ENCODE measurements at regions not wholly inside any gene's neighbourhood (a gene's known extent, or its start where the extent isn't known, plus 50 kb on each side); places are given as distances from the start of the nearest gene placed in this dataset.

DNA sequence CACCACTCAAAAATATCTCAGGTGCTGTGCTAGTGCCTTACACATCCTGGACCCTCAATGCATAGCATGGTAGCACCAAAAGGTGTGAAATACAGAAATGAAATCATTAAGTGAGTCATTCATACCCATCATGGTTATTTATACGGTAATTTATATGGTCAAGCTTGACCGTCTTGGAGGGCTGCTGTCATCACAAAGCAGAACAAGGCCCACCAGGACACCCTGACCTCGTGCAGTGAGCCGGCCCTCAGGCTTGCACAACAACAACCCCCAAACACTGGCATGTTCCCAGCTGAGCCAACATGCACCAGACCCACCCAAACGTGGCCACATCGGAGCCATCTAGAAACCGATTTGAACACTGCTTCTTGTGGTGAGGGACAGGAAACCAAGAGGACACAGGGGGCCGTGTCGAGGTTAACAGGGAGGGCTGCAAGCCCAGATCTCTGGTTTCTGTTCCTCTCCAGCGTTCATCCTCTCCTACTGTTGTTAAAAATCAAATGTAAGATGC lies 378.5 kb upstream of the ID2 start:
- H3K9me3 Mint-ChIP-seq, result peaks cover 0 to 10% (median 3%) of the 10 kb centered on the region in 7 donors
- peaks cover 93 to 100% of the 10 kb centered on the region in 2 donors for H3K4me1 ChIP-seq (ENCODE audit: control insufficient read depth in 1 of 2, insufficient read depth in 2 of 2, low read length in 2 of 2)
- WGBS (ENCODE audit: insufficient coverage), result 0% methylated on average over 7 of the region's 10 CpGs
- peak; percentile 49 for TF ChIP-seq CTCF (IDR thresholded peaks at IDR 0.05)
- H3K27ac ChIP-seq (ENCODE audit: low read depth in 1 of 2, low read length in 2 of 2), result peak overlapping the region; percentile 84 to 85
- DNase-seq, result peak; percentile 77 to 89 (median 79)
- H3K4me1 Mint-ChIP-seq, result peaks cover 95% of the 10 kb centered on the region
- peak overlapping the region in 1 of 3 experiments; percentile 6 for H3K4me3 ChIP-seq (replicated peaks in 1 of 3; ENCODE audit: low read depth in 2 of 3, low read length in 3 of 3)
- no peaks in the 10 kb centered on the region for H3K36me3 ChIP-seq (replicated peaks in 1 of 2; ENCODE audit: control insufficient read depth in 1 of 2, insufficient read depth in 2 of 2, low read length in 2 of 2)
- intact Hi-C loops (cut with micrococcal nuclease), result loop anchor here (5.0 to 10.0 kb wide), 6 partner anchors 109 to 381 kb away; partner anchors contain the start of gene ID2 (in 2 of the 2)
- H3K9me3 ChIP-seq (replicated peaks in 1 of 2; ENCODE audit: control insufficient read depth in 1 of 2, insufficient read depth in 1 of 2, low read length in 2 of 2), result no peaks in the 10 kb centered on the region
- no peaks in the 10 kb centered on the region for H4K20me1 ChIP-seq (ENCODE audit: insufficient read depth, low read length)
- no peak overlapping the region for H3K9ac ChIP-seq (ENCODE audit: insufficient read depth, low read length, poor library complexity, severe bottlenecking)
- H3K27me3 Mint-ChIP-seq (ENCODE audit: low read depth in 3 of 3), result peaks cover under 1 to 3% (median 1%) of the 10 kb centered on the region in 3 donors
- H3K4me3 Mint-ChIP-seq, result peak overlapping the region; percentile 47 to 73
- H3K27me3 ChIP-seq (ENCODE audit: control insufficient read depth in 2 of 2, insufficient read depth in 2 of 2, low read length in 2 of 2), result no peaks in the 10 kb centered on the region
- no peaks in the 10 kb centered on the region for H3K79me2 ChIP-seq (ENCODE audit: insufficient read depth, low read length)
- H3K4me2 ChIP-seq (replicated peaks; ENCODE audit: extremely low read depth, low read length, poor library complexity, severe bottlenecking), result peak overlapping the region; percentile 36
- H3K36me3 Mint-ChIP-seq, result peaks cover 7 to 12% of the 10 kb centered on the region in 2 donors
- H2AFZ ChIP-seq (ENCODE audit: insufficient read depth, low read depth, low read length, poor library complexity, severe bottlenecking), result peak overlapping the region; percentile 57
- H3K27ac Mint-ChIP-seq, result peak overlapping the region; percentile 93 to 96 (median 96)

GRCh38 chr2:8304821-8305766 lies 376.8 kb upstream of the ID2 start:
- Histone ChIP-seq H3K27me3 (ENCODE audit: control insufficient read depth in 2 of 2, insufficient read depth in 2 of 2, low read length in 2 of 2) (no peaks in the 10 kb centered on the region), H3K4me1 (ENCODE audit: control insufficient read depth in 1 of 2, insufficient read depth in 2 of 2, low read length in 2 of 2) (peaks cover 93 to 100% of the 10 kb centered on the region in 2 donors), H3K27ac (ENCODE audit: low read depth in 1 of 2, low read length in 2 of 2) (peak overlapping the region; percentile 47 to 84), H3K4me2 (replicated peaks; ENCODE audit: extremely low read depth, low read length, poor library complexity, severe bottlenecking) (peak overlapping the region; percentile 9), H3K36me3 (replicated peaks in 1 of 2; ENCODE audit: control insufficient read depth in 1 of 2, insufficient read depth in 2 of 2, low read length in 2 of 2) (no peaks in the 10 kb centered on the region), H3K9me3 (replicated peaks in 1 of 2; ENCODE audit: control insufficient read depth in 1 of 2, insufficient read depth in 1 of 2, low read length in 2 of 2) (no peaks in the 10 kb centered on the region), H4K20me1 (ENCODE audit: insufficient read depth, low read length) (no peaks in the 10 kb centered on the region), H3K4me3 (replicated peaks in 1 of 3; ENCODE audit: low read depth in 2 of 3, low read length in 3 of 3) (peak overlapping the region in 1 of 3 experiments; percentile 9), H2AFZ (ENCODE audit: insufficient read depth, low read depth, low read length, poor library complexity, severe bottlenecking) (peak overlapping the region; percentile 32), H3K9ac (ENCODE audit: insufficient read depth, low read length, poor library complexity, severe bottlenecking) (no peak overlapping the region), H3K79me2 (ENCODE audit: insufficient read depth, low read length) (no peaks in the 10 kb centered on the region)
- Mint-ChIP-seq H3K36me3 (peaks cover 8 to 12% of the 10 kb centered on the region in 2 donors), H3K9me3 (peaks cover 0 to 7% (median 1%) of the 10 kb centered on the region in 7 donors), H3K4me3 (no peak overlapping the region), H3K27ac (peak overlapping the region; percentile 79 to 96 (median 94)), H3K27me3 (ENCODE audit: low read depth in 3 of 3) (peaks cover 1 to 6% (median 3%) of the 10 kb centered on the region in 3 donors), H3K4me1 (peaks cover 96% of the 10 kb centered on the region)
- WGBS (ENCODE audit: insufficient coverage), result 58% methylated on average over 16 of the region's 18 CpGs
- peak in 2 of 3 donors; percentile 44 to 54 for DNase-seq
- TF ChIP-seq CTCF (IDR thresholded peaks at IDR 0.05), result no peak
- intact Hi-C loops (cut with micrococcal nuclease), result loop anchor here (5.0 to 10.0 kb wide), 7 partner anchors 63 to 380 kb away; partner anchors contain the start of gene ID2 (in 2 of the 2)

All from CD14-positive monocyte (primary cell).